ENCODE measurements at regions not wholly inside any gene's neighbourhood (a gene's known extent, or its start where the extent isn't known, plus 50 kb on each side); places are given as distances from the start of the nearest gene placed in this dataset.

- TF ChIP-seq EP300 (IDR thresholded peaks at IDR 0.05; ENCODE audit: borderline replicate concordance in 1 of 2, control insufficient read depth in 1 of 2, low read depth in 2 of 2, low read length in 2 of 2): no peak
- TF ChIP-seq GATAD2B (conservative IDR thresholded peaks at IDR 0.05; ENCODE audit: low read depth): no peak
- TF ChIP-seq TCF3 (IDR thresholded peaks at IDR 0.05; ENCODE audit: borderline replicate concordance, insufficient read depth, low read depth, low read length): no peak
- TF ChIP-seq MXI1 (IDR thresholded peaks at IDR 0.05; ENCODE audit: low read depth, low read length): no peak
- TF ChIP-seq ETV6 (conservative IDR thresholded peaks at IDR 0.05 in 1 of 2, IDR thresholded peaks at IDR 0.05 in 1 of 2; ENCODE audit: borderline replicate concordance in 1 of 2, low read depth in 1 of 2): no peak
- no peak for TF ChIP-seq USF2 (IDR thresholded peaks at IDR 0.05; ENCODE audit: borderline replicate concordance, low read depth, low read length)
- no peak for TF ChIP-seq HDGF (IDR thresholded peaks at IDR 0.05)
- no peak for TF ChIP-seq KAT2A (conservative IDR thresholded peaks at IDR 0.05; ENCODE audit: control insufficient read depth, low read depth, low read length)
- TF ChIP-seq TARDBP (IDR thresholded peaks at IDR 0.05; ENCODE audit: borderline replicate concordance): no peak
- no peak for TF ChIP-seq ZNF274 (IDR thresholded peaks at IDR 0.05; ENCODE audit: insufficient read depth, insufficient read length)
- Histone ChIP-seq H3K27me3 (replicated peaks in 1 of 2; ENCODE audit: control insufficient read depth in 2 of 2, insufficient read depth in 2 of 2, low read length in 1 of 2) (no peaks in the 10 kb centered on the region), H2AFZ (ENCODE audit: control insufficient read depth, low read depth, low read length) (no peak overlapping the region), H3K9ac (ENCODE audit: control insufficient read depth, insufficient read depth, low read length) (no peak overlapping the region), H3K9me3 (replicated peaks; ENCODE audit: control insufficient read depth, insufficient read depth, low read length) (no peaks in the 10 kb centered on the region), H3K79me2 (ENCODE audit: control insufficient read depth, insufficient read depth, low read length) (no peaks in the 10 kb centered on the region), H3K4me3 (no peak overlapping the region), H4K20me1 (ENCODE audit: control insufficient read depth, insufficient read depth) (no peaks in the 10 kb centered on the region), H3K36me3 (ENCODE audit: control insufficient read depth in 2 of 2, insufficient read depth in 2 of 2, low read length in 1 of 2) (no peaks in the 10 kb centered on the region), H3K4me1 (ENCODE audit: control insufficient read depth, insufficient read depth, low read length) (no peaks in the 10 kb centered on the region), H3K27ac (ENCODE audit: control insufficient read depth, insufficient read depth) (no peak overlapping the region), H3K4me2 (ENCODE audit: control insufficient read depth, insufficient read depth) (no peak overlapping the region)
- no peak for ATAC-seq
- in situ Hi-C loops (cut with MboI) (no loop called here), intact Hi-C loops (cut with micrococcal nuclease; ENCODE audit: unreplicated experiment) (no loop called here)
- ChIA-PET SMC1A (ENCODE audit: uncharacterized antibody, unreplicated experiment) (interaction anchor here (1.0 to 1.6 kb wide), 3 partner anchors 9 to 25 kb away, joined by 3 to 4 read pairs (median 3); no protein-coding TSS in a partner anchor), CTCF (interaction anchor here (0.8 to 1.7 kb wide), 2 partner anchors 9 to 10 kb away, joined by 3 to 5 read pairs; no protein-coding TSS in a partner anchor), POLR2A (no interaction called here), RAD21 (ENCODE audit: unreplicated experiment) (interaction anchor here (1.0 kb wide), 1 partner anchor 386 kb away, joined by 5 read pairs; no protein-coding TSS in a partner anchor)
- DNase-seq (ENCODE audit: low read depth, low spot score): no peak
- FAIRE-seq: no peak
- no TSS peak for BruUV-seq (replicated peaks)
These were observed 169.2 kb upstream of the SEMA3A start for GRCh38 chr7:84363741-84364140.

Data from GM12878 (cell line).